ENCODE measurements at regions not wholly inside any gene's neighbourhood (a gene's known extent, or its start where the extent isn't known, plus 50 kb on each side); places are given as distances from the start of the nearest gene placed in this dataset.

DNA sequence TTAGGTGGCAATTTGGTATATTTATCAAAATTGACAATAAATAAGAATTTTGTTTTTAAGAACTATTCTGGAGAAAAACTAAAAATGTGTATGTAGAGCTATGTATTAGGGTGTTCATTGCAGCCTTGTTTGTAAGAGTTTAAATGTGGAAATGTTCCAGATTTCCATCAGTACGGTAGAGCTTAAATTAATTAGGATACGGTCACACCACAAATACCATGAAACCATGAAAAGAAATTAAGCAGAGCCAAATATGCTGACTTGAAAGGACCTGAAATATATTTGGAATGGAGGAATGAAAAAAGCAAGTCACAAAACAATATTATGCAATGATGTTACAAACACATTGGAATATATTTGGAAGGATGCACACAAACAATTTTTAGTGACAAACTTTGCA lies 64.6 kb downstream of the ACTBL2 start:
- TF ChIP-seq POLR2A (IDR thresholded peaks at IDR 0.05), result no peak
- TF ChIP-seq, protein P1, sequence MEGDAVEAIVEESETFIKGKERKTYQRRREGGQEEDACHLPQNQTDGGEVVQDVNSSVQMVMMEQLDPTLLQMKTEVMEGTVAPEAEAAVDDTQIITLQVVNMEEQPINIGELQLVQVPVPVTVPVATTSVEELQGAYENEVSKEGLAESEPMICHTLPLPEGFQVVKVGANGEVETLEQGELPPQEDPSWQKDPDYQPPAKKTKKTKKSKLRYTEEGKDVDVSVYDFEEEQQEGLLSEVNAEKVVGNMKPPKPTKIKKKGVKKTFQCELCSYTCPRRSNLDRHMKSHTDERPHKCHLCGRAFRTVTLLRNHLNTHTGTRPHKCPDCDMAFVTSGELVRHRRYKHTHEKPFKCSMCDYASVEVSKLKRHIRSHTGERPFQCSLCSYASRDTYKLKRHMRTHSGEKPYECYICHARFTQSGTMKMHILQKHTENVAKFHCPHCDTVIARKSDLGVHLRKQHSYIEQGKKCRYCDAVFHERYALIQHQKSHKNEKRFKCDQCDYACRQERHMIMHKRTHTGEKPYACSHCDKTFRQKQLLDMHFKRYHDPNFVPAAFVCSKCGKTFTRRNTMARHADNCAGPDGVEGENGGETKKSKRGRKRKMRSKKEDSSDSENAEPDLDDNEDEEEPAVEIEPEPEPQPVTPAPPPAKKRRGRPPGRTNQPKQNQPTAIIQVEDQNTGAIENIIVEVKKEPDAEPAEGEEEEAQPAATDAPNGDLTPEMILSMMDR (IDR thresholded peaks at IDR 0.05), result no peak
- Histone ChIP-seq H3K36me3 (replicated peaks in 1 of 2) (no peaks in the 10 kb centered on the region), H3K4me1 (replicated peaks in 1 of 2) (peaks cover 0 to 5% of the 10 kb centered on the region in 2 donors), H3K9me3 (replicated peaks in 1 of 3) (no peaks in the 10 kb centered on the region), H3K4me3 (no peak overlapping the region), H3K27ac (no peak overlapping the region), H3K27me3 (no peaks in the 10 kb centered on the region)
- 80 to 90% (median 88%) methylated on average over 2 of the region's 2 CpGs for WGBS, 4 donors
- intact Hi-C loops (cut with DNase I), result no loop called here
- DNase-seq, result no peak

DNA sequence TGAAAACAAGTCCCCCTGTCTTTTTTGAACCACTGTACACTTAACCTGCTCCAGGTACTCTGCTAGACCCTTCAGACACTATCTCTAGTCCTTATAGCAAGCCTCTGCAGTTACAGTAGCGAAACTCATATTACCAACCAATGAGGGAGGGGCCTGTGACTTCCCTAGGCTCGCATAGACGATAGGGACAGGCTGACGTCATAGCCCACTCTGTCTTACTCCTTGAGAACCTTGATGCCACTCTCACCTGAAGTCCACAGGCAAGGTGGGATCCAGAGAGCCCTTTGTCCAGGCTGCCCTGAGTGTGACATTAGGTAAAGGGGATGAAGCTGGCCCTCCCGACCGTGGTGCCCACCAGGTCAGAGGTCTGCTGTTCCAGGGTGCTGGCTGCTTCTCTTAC lies 65.3 kb downstream of the ACTBL2 start:
- WGBS, 4 donors, result 84 to 91% (median 86%) methylated on average over 6 of the region's 6 CpGs
- no peaks in the 10 kb centered on the region for H3K27me3 ChIP-seq
- no peak overlapping the region for H3K4me3 ChIP-seq
- no peak for TF ChIP-seq POLR2A (IDR thresholded peaks at IDR 0.05)
- TF ChIP-seq, protein P1 (IDR thresholded peaks at IDR 0.05), result no peak
- H3K9me3 ChIP-seq (replicated peaks in 1 of 3), result no peaks in the 10 kb centered on the region
- intact Hi-C loops (cut with DNase I), result no loop called here
- no peak for DNase-seq
- H3K4me1 ChIP-seq (replicated peaks in 1 of 2), result peaks cover 0 to 5% of the 10 kb centered on the region in 2 donors
- no peaks in the 10 kb centered on the region for H3K36me3 ChIP-seq (replicated peaks in 1 of 2)
- H3K27ac ChIP-seq, result no peak overlapping the region

GRCh38 chr5:57416278-57416994 lies 66.2 kb downstream of the ACTBL2 start:
- TF ChIP-seq, protein P1 (IDR thresholded peaks at IDR 0.05), result no peak
- TF ChIP-seq POLR2A (IDR thresholded peaks at IDR 0.05), result no peak

DNA sequence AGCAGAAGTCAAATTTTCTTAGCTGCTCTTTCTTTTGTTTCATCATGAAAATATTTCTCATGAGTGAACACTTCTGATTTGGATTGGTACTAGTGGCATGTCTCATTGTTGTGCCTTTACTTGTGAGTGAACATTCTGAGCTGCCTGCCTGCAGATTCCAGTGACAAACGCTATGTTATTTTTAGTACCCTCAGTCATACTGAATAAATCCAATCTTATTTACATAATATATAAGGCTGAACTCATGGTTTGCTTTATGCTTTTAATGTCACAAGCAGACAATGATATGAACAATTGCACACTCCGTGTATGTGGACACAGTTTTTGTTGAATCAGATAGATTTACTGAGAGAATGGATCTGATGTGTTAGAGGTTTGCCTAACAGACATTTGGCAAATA lies 67.8 kb downstream of the ACTBL2 start:
- no peaks in the 10 kb centered on the region for H3K9me3 ChIP-seq (replicated peaks in 1 of 3)
- DNase-seq, result no peak
- no peaks in the 10 kb centered on the region for H3K36me3 ChIP-seq (replicated peaks in 1 of 2)
- TF ChIP-seq, protein P1 (IDR thresholded peaks at IDR 0.05), result no peak
- TF ChIP-seq POLR2A (IDR thresholded peaks at IDR 0.05), result no peak
- no peak overlapping the region for H3K27ac ChIP-seq
- H3K4me3 ChIP-seq, result no peak overlapping the region
- H3K4me1 ChIP-seq (replicated peaks in 1 of 2), result peaks cover 0 to 5% of the 10 kb centered on the region in 2 donors
- H3K27me3 ChIP-seq, result no peaks in the 10 kb centered on the region
- intact Hi-C loops (cut with DNase I), result no loop called here
- WGBS, 4 donors, result 79 to 90% (median 81%) methylated on average over 2 of the region's 2 CpGs

More at GRCh38 chr5:57416278-57416994, 66.2 kb downstream of the ACTBL2 start:
- peaks cover 0 to 5% of the 10 kb centered on the region in 2 donors for H3K4me1 ChIP-seq (replicated peaks in 1 of 2)
- intact Hi-C loops (cut with DNase I), result no loop called here
- H3K27me3 ChIP-seq, result no peaks in the 10 kb centered on the region
- no peak for DNase-seq
- H3K9me3 ChIP-seq (replicated peaks in 1 of 3), result no peaks in the 10 kb centered on the region
- no peak overlapping the region for H3K4me3 ChIP-seq
- no peak overlapping the region for H3K27ac ChIP-seq
- WGBS, 4 donors, result 55 to 62% (median 60%) methylated on average over 4 of the region's 4 CpGs
- no peaks in the 10 kb centered on the region for H3K36me3 ChIP-seq (replicated peaks in 1 of 2)
